Fibroblast of the conjunctiva (primary cell): ENCODE measurements at regions not wholly inside any gene's neighbourhood (a gene's known extent, or its start where the extent isn't known, plus 50 kb on each side); places are given as distances from the start of the nearest gene placed in this dataset.

ENCODE experiments used
- DNase-seq: peaks from one replicate; pipeline ENCODE4 v3.0.0-alpha.2; 2010; ENCODE audit warnings: low read depth

DNA sequence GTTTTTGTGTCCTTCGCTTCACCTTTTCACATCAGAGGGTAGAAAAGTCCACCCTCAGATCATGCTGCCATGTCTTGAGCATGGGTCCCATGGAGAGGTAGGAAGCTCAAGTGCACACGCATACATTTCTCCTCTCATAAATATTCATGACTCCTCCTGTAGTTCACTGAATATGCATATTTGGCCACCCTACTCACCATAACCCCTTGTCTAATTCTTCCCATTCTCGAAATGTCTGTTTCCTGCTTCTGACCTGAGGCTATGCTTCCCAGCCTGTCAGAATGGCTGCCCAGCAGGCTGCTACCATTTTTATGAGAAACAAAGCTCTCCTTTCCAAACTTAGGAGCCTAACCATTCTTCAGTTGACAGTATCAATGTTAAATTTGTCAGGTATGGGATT lies 86.5 kb downstream of the ADRA2C start:
- DNase-seq: no peak

- no peak for DNase-seq
Observed at GRCh38 chr4:3853388-3854035, 87.3 kb downstream of the ADRA2C start.

GRCh38 chr4:3854661-3855060 lies 88.5 kb downstream of the ADRA2C start:
- DNase-seq: no peak

- DNase-seq: no peak
Observed at GRCh38 chr4:3855646-3856045, 89.5 kb downstream of the ADRA2C start.

DNA sequence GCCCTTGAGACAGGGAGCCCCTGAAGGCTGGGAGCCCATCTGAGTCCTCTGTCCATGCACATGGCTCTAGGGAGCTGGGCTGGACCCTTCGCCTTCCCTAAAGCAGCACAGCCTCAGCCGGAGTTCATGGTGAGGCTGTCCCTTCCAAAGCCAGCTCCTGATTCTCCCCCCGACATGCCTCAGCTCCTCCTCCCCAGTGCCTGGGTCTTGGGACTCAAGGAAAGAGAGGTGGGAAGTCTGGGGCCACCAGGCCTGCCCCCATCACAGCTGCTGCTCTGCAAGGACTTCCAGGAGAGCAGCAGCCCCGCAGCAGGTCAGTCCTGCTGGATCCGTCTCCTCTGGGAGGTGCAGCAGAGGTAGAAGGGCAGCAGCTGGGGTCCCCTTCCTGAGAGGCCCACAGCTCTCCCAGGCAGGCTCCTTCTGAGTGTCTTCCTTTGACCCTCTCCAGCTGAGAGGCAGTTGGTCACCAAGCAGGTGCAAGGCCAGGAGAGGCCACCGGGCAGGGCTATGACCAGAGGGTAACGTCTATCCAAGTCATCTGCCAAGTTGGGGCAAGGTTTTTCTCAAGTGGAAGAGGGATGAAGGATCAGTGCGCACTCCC lies 90.5 kb downstream of the ADRA2C start:
- no peak for DNase-seq

- DNase-seq: no peak
Observed at GRCh38 chr4:3857269-3857926, 91.2 kb downstream of the ADRA2C start.

DNA sequence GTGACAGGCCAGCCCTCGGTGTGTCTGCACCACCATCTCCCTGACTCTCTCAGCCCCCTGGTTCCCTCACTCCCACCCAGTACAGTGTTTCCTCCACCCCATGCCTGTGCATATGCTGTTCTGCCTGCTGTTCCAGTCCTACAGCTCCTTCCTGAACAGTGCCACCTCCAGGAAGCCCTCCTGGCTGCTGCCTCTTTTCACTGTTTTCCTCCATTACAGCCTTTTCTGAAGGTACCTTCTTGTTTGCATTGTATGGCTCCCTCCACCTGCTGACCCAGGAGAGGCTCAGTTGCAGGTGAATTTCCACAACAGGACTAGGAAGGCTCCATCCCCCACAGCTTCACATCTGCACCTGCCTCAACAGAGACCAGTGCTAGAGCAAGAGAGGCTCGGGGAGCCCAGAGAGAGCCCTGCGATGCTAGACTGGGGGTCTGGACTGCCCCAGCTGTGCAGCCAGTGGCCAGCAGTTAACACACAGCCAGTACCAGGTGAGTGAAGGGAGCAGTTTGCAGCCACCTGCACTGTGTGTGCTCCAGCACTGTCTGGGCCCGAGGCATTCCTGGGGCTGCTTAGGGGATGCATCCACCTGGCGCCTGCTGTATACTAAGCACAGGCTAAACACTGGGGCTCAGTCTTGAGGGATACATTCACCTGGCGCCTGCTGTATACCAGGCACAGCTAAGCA lies 92.0 kb downstream of the ADRA2C start:
- no peak for DNase-seq

- no peak for DNase-seq
Observed at GRCh38 chr4:3858765-3859388, 92.7 kb downstream of the ADRA2C start.

GRCh38 chr4:3859571-3859970 lies 93.4 kb downstream of the ADRA2C start:
- DNase-seq: no peak

GRCh38 chr4:3860061-3860912 lies 94.1 kb downstream of the ADRA2C start:
- no peak for DNase-seq

DNA sequence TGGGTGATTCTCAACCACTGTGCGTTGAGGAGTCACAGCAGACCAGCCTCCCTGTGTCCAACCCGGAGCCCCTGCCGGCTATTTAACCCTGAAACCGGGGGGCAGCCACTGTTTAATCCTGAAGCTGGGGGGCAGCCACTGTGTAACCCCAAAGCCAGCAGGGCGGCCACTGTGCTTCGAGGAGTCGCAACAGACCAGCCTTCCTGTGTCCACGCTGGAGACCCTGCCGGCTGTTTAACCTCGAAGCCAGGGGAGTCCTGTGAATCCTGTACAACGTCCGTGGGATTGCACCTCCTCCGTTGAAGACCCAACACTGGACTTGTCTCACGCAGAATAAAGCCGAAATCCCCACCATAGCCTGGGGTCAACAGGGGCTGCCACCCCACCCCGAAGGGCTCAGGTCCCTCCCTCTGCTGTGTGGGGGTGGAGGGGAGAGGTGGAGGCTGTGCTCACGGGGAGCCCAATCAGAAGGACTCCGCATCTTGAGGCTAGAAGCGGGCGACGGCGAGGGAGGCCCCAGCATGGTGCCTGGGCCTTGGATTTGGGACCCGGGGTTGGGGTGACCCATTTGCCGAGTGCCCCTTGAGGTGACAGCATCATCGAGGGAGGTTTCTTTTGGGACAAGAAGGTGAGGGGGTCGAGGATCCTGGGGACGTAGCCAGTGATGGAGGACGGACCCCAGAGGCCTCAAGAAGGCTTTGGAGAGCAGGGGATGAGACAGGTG lies 94.9 kb downstream of the ADRA2C start:
- DNase-seq: no peak

GRCh38 chr4:3861720-3862639 lies 95.8 kb downstream of the ADRA2C start:
- DNase-seq: no peak

DNA sequence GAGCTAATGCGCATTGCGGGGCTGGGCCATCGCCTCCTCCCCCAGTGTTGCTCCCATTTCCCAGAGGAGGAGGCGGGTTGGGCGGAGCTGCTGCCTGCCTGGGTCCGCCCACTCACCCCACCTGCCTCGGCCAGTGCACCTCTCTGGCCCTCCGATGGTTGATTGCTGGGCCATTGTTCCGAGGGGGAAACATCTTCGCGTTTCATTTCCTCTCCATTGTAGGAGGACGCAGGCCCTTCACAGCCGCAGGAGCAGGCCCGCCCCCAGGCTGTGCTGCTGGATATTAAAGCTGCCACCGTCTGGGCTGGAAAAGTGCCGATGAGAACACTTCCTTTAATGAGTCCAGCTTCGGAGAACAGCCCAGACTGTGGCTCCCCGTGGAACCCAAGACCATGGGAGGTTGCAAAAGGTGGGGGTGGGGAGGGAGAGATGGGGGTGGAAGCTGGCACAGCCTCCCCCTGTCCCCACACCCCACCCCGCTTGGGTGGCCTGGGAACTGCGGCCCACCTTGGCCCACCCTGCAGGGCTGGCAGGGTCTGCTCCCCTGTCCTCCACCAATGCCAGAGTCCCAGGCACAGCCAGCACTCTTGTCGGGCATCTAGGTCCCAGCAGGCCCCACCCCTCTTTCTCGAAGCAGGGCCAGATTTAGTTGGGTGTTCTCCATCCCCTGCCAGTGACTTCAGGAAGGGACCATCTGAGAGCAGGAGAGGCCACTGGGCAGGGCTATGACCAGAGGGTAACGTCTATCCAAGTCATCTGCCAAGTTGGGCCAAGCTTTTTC lies 96.6 kb downstream of the ADRA2C start:
- no peak for DNase-seq

DNA sequence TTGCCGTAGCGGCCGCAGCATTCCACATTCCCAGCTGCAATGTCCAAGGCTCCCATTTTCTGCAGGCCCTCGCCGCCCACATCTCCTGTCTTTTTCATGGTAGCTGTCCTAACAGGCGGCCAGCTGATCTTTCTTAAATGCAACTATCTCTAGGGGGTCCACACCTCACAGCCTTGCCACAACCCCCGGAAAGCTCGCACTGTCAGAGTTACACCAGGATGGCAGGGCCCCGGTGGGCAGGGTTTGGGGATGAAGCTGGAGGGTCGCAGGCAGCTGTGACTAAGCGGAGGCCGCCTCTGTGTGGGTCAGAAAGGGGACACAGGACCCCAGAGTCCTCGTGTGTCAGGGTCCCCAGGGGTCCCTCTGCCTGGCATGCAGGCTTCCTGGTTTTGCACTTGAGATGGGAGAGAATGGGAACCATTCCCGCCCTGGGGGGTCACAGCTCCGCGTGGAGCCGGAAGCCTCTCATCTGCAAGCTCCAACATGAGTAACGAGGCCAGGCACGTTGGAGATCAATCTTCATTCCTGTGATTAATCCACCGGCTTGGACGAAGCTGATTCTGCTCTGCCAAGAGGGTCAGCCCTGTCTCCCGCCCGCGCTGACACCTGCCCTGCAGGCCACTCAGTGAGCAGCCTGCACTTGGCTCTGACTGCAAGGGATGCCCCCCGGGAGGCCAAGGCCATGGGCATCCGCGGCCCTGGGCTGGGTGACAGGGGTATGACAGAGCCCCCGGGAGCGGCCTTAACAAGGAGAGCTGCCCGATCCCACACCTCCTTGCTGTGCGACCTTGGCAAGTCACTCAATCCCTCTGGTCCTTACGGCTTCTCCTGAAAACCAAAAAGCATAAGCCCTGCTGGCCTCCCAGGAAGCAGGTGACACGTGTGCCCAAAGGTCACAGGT lies 97.9 kb downstream of the ADRA2C start:
- DNase-seq: no peak

DNA sequence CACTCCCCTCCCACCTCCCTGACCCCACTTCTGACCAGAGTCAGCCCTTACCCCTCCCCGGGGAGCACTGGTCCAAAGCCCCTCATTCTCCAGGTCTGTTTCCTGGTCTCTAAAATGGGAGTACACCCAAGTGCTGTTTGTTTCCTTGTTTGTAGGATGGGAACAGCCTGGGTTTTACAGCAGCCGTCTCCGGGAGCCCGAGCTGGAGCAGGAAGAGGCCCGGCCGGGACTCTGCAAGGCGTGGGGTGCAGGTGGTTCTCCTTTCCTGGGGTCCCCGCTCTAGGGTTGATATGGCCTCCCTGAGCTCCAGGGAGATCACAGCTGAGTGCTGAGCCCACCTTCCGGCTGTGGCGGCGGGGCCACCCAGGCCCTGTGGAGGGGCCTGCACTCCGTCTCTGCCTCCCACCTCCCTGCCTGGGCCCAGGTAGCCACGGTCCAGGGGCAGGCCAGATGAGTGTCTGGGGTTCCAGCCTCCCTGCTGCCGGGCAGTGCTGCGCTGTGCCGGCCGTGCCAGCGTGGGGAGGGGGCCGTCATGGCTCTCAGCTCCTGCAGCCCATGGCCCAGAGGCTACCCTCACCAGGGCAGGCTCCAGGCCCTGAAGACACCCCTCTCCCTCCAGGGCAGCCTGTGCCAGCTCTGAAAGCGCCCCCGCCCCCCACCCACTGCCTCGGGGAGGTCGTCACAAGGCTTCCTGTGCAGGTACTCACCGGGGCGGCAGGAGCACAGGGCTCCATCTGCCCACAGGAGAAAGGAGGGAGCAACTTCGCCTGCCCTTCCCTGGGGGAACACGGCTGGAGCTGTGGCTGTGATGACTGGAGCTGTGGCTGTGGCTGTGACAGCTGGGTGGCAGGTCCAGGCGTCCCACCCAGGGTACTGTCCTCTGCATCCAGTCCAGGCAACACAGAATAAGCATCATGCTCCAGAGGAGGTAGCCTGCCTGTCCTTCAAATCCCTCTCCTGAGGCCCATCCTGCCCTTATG lies 98.8 kb downstream of the ADRA2C start:
- no peak for DNase-seq

GRCh38 chr4:3865986-3866812 lies 100.0 kb downstream of the ADRA2C start:
- DNase-seq: no peak
